Neutrophil (primary cell): ENCODE measurements at regions not wholly inside any gene's neighbourhood (a gene's known extent, or its start where the extent isn't known, plus 50 kb on each side); places are given as distances from the start of the nearest gene placed in this dataset.

Experiments
- H3K27ac ChIP-seq: fragments of 200-600 bp; sonication (generic); 2 replicates; pipeline ENCODE4 v1.5.1; 2016; ENCODE audit warnings: mild to moderate bottlenecking, moderate library complexity
- H3K27me3 ChIP-seq: fragments of 200-600 bp; sonication (generic); 2 replicates; pipeline ENCODE4 v1.6.0; 2016; ENCODE audit warnings: mild to moderate bottlenecking
- H3K36me3 ChIP-seq: fragments of 200-600 bp; sonication (generic); 2 replicates; pipeline ENCODE4 v1.5.1; 2017
- H3K4me1 ChIP-seq, 2 experiments: fragments of 200-600 bp in 1 of 2; sonication (generic) in 1 of 2; 1 replicate in 1 of 2; 2 replicates in 1 of 2; pipeline versions ENCODE4 v1.5.1 to v1.6.1; 2013 to 2016; ENCODE audit warnings: low read depth in 1 of 2, low read length in 1 of 2, mild to moderate bottlenecking in 1 of 2, moderate library complexity in 1 of 2; ENCODE audit not compliant: control insufficient read depth in 1 of 2, insufficient read depth in 1 of 2
- H3K4me3 ChIP-seq, 2 experiments: fragments of 200-600 bp in 1 of 2; sonication (generic) in 1 of 2; 1 replicate in 1 of 2; 2 replicates in 1 of 2; pipeline ENCODE4 v1.5.1; 2013 to 2016; ENCODE audit warnings: low read depth in 1 of 2, low read length in 1 of 2, mild to moderate bottlenecking in 1 of 2, moderate library complexity in 1 of 2
- H3K9me3 ChIP-seq: fragments of 200-600 bp; sonication (generic); 2 replicates; pipeline ENCODE4 v1.5.1; 2016
- CTCF ChIP-seq: fragments of 200-600 bp; sonication (generic); IDR thresholded peaks from 2 replicates; pipeline ENCODE4 v1.5.1; 2016; ENCODE audit warnings: antibody characterized with exemption

- TF ChIP-seq CTCF: no peak
- no peaks in the 10 kb centered on the region for H3K9me3 ChIP-seq
- no peak overlapping the region for H3K4me3 ChIP-seq
- H3K27me3 ChIP-seq: no peaks in the 10 kb centered on the region
- H3K4me1 ChIP-seq: no peaks in the 10 kb centered on the region
- H3K36me3 ChIP-seq: no peaks in the 10 kb centered on the region
- no peak overlapping the region for H3K27ac ChIP-seq
Measured at GRCh38 chr3:194811118-194811517, 125.4 kb downstream of the FAM43A start.

GRCh38 chr3:194812176-194812575 lies 126.5 kb downstream of the FAM43A start:
- no peak overlapping the region for H3K27ac ChIP-seq
- no peaks in the 10 kb centered on the region for H3K36me3 ChIP-seq
- no peaks in the 10 kb centered on the region for H3K9me3 ChIP-seq
- H3K4me3 ChIP-seq: no peak overlapping the region
- no peaks in the 10 kb centered on the region for H3K4me1 ChIP-seq
- no peaks in the 10 kb centered on the region for H3K27me3 ChIP-seq
- no peak for TF ChIP-seq CTCF

GRCh38 chr3:194814878-194815357 lies 129.2 kb downstream of the FAM43A start:
- no peak overlapping the region for H3K4me3 ChIP-seq
- H3K27me3 ChIP-seq: no peaks in the 10 kb centered on the region
- H3K4me1 ChIP-seq: no peaks in the 10 kb centered on the region
- H3K36me3 ChIP-seq: no peaks in the 10 kb centered on the region
- H3K9me3 ChIP-seq: no peaks in the 10 kb centered on the region
- TF ChIP-seq CTCF: no peak
- H3K27ac ChIP-seq: no peak overlapping the region

GRCh38 chr3:194816748-194817591 lies 131.3 kb downstream of the FAM43A start:
- no peaks in the 10 kb centered on the region for H3K36me3 ChIP-seq
- no peaks in the 10 kb centered on the region for H3K4me1 ChIP-seq
- no peaks in the 10 kb centered on the region for H3K9me3 ChIP-seq
- H3K27ac ChIP-seq: no peak overlapping the region
- no peak for TF ChIP-seq CTCF
- no peak overlapping the region for H3K4me3 ChIP-seq
- no peaks in the 10 kb centered on the region for H3K27me3 ChIP-seq

- H3K36me3 ChIP-seq: no peaks in the 10 kb centered on the region
- H3K27me3 ChIP-seq: no peaks in the 10 kb centered on the region
- no peak for TF ChIP-seq CTCF
- no peak overlapping the region for H3K4me3 ChIP-seq
- no peak overlapping the region for H3K27ac ChIP-seq
- H3K9me3 ChIP-seq: no peaks in the 10 kb centered on the region
- H3K4me1 ChIP-seq: no peaks in the 10 kb centered on the region
Measured at GRCh38 chr3:194817592-194817930, 131.9 kb downstream of the FAM43A start.
